AG04449 (cell line): ENCODE measurements at regions not wholly inside any gene's neighbourhood (a gene's known extent, or its start where the extent isn't known, plus 50 kb on each side); places are given as distances from the start of the nearest gene placed in this dataset.

Experiments
- CTCF ChIA-PET: fragments of 350-600 bp; formaldehyde crosslinking; extraction: SDS; loops from one replicate; lab custom pipeline; 2021; ENCODE audit warnings: antibody characterized with exemption; lab: Yijun Ruan, JAX
- POLR2A ChIA-PET: fragments of 400-600, 350-600 bp; formaldehyde crosslinking; extraction: SDS; loops from one replicate; lab custom pipeline; 2020; ENCODE audit warnings: antibody characterized with exemption, inconsistent platforms; lab: Yijun Ruan, JAX
- DNase-seq: peaks from one replicate; pipeline ENCODE4 v3.0.0-alpha.2; 2010; ENCODE audit warnings: low read depth, low spot score
- H3K4me3 ChIP-seq: 2 replicates; pipeline ENCODE4 v1.5.1; 2011; ENCODE audit warnings: low read depth, mild to moderate bottlenecking, control low read depth, low read length
- TF ChIP-seq, protein P1 (sequence below): IDR thresholded peaks from one replicate; pipeline ENCODE4 v1.5.1; 2011; ENCODE audit warnings: mild to moderate bottlenecking, moderate library complexity, low read length, control low read depth, inconsistent platforms; ENCODE audit not compliant: insufficient read depth; ENCODE audit errors: missing control alignments

DNA sequence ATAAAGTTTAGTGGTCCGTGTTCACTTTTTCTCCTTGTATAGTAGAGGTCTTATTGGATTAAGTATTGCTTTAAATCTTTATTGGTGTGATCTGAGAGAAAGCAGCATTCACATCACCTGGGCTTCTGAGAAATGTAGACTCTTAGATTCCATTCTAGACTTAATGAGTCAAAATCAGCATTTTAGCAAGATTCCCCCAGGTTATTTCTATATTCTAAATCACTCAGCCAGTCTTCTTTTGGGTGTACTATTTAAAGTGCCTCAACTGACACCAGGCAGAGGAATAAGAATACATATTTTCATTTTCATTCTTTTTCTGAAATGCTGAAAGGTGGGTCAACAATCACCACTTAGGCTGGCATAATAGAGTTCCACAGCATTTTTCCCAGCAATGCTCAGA is 481.7 kb downstream of the TUSC7 start:
- DNase-seq, result no peak
- ChIA-PET CTCF (no interaction called here), POLR2A (no interaction called here)
- no peak overlapping the region for H3K4me3 ChIP-seq
- TF ChIP-seq, protein P1, sequence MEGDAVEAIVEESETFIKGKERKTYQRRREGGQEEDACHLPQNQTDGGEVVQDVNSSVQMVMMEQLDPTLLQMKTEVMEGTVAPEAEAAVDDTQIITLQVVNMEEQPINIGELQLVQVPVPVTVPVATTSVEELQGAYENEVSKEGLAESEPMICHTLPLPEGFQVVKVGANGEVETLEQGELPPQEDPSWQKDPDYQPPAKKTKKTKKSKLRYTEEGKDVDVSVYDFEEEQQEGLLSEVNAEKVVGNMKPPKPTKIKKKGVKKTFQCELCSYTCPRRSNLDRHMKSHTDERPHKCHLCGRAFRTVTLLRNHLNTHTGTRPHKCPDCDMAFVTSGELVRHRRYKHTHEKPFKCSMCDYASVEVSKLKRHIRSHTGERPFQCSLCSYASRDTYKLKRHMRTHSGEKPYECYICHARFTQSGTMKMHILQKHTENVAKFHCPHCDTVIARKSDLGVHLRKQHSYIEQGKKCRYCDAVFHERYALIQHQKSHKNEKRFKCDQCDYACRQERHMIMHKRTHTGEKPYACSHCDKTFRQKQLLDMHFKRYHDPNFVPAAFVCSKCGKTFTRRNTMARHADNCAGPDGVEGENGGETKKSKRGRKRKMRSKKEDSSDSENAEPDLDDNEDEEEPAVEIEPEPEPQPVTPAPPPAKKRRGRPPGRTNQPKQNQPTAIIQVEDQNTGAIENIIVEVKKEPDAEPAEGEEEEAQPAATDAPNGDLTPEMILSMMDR, result no peak

DNA sequence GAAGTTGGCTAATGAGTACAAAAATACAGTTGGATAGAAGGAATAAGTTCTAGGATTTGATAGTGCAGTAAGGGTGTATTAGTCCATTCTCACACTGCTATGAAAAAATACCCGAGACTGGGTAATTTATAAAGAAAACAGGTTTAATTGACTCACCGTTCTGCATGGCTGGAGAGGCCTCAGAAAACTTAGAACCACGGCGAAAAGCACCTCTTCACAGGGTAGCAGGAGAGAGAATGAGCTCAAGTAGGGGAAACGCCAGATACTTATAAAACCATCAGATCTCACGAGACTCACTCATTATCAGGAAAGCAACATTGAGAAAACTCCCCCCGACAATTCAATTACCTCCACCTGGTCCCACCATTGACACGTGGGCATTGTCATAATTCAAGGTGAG is 483.3 kb downstream of the TUSC7 start:
- TF ChIP-seq, protein P1, result no peak
- DNase-seq, result no peak
- no peak overlapping the region for H3K4me3 ChIP-seq
- ChIA-PET POLR2A (no interaction called here), CTCF (interaction anchor here (0.6 to 1.4 kb wide), 5 partner anchors 8 to 140 kb away, joined by 3 to 4 read pairs (median 3); no protein-coding TSS in a partner anchor)

DNA sequence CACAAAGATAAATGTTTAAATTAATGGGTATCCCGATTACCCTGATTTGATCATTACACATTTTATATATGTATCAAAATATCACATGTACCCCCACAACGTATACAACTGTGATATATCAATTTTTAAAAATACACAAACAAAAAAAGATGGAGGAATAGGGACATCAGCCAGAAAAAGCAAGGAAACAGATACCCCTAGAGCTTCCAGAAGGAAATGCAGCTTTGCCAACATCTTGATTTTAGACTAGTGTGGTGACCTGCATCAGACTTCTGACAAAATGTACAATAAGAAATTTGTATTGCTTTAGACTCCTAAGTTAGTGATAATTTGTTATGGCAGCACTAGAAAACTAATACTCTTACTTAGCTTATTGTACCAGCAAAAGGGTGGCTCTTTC is 483.8 kb downstream of the TUSC7 start:
- DNase-seq, result no peak
- H3K4me3 ChIP-seq, result no peak overlapping the region
- TF ChIP-seq, protein P1, result peak; percentile 28
- POLR2A ChIA-PET, result no interaction called here
- CTCF ChIA-PET, result interaction anchor here (0.6 to 1.4 kb wide), 6 partner anchors 8 to 173 kb away, joined by 3 to 4 read pairs (median 3); no protein-coding TSS in a partner anchor

DNA sequence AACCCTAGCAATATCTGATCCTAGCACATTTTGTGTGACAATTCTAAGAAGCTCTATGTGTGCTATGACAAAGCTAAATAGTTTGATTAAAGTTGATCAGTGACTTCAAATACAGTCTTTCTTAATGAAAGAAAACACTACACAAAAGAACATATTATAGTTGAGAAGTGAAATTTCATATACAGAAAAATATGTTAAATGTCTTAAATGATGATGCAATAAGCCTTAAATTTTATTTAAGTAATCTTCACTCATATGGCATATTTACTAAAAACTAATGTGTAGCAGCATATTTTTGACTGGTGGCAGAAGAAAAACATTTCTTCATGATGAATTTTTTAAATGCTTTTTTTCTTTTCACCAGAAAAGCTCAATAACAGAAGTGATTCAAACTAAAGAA is 485.5 kb downstream of the TUSC7 start:
- no peak overlapping the region for H3K4me3 ChIP-seq
- CTCF ChIA-PET, result interaction anchor here (0.6 to 1.1 kb wide), 4 partner anchors 8 to 331 kb away, joined by 3 read pairs; no protein-coding TSS in a partner anchor
- no peak for DNase-seq
- POLR2A ChIA-PET, result no interaction called here
- TF ChIP-seq, protein P1, result no peak

DNA sequence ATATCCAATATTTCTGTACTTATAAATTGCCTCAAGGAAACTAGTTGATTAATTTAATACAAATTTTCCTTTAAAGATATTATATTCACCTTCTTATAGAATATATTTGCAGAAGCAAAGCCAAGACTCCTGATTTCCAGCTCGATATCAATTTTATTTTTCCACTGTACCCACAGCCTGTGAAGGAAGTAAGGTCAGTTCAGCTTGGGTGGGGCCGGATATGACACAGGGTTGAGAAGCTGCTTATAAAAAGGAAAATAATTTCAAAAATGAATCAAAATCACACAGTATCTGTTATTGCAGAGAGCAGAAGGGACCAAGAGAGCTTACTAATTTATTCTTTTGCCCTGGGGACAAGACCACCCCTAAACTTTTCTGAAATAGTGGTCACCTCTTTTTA is 491.4 kb downstream of the TUSC7 start:
- POLR2A ChIA-PET, result no interaction called here
- no peak for DNase-seq
- TF ChIP-seq, protein P1, result no peak
- CTCF ChIA-PET, result no interaction called here
- H3K4me3 ChIP-seq, result no peak overlapping the region

DNA sequence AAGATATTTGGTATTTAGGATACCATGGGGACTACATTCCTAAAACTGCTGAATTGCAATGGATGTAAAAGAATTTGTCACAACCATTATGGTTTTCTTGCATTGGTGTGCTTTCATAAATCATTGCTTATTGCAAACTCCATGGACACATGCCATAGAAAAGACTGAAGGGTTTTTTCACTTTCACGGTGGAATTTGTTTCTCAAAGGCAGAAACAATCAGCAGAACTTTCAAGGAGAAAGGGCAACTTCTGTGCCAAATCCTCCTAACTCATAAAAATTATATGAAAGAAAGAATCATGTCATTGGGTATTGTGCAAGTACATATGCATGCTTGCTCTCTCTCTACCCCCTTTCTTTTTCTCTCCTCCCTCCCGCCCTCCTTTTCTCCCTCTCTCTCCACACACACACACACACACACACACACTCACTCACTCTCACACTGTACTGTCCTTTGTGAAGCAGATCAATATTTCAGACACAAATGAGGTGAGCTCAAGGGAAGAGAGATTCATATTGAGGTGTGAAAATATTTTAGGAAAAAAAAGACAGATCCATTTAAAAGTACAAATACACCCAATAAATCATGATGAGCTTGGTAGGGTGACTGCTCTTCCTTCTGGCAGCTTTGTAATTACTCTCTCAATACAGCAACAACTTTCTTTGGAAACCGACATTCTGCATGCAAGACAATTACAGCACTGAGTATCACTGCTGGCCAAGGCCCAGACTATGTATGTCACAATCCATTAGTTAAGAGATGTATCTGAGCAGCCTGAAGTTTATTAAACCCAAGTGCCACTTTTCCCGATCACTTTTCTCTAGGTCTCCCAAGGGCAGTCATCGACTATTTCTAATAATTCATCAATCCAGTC is 492.6 kb downstream of the TUSC7 start:
- DNase-seq, result no peak
- POLR2A ChIA-PET, result no interaction called here
- no peak overlapping the region for H3K4me3 ChIP-seq
- CTCF ChIA-PET, result interaction anchor here (0.8 kb wide), 1 partner anchor 9 kb away, joined by 3 read pairs; no protein-coding TSS in a partner anchor
- TF ChIP-seq, protein P1, result no peak
